Stimulated activated CD4-positive, alpha-beta T cell treated with anti-CD3 and anti-CD28 coated beads, Interleukin-1b, Interleukin-23, amount 100 ng/mL, for 24 hours (primary cell): ENCODE measurements at regions not wholly inside any gene's neighbourhood (a gene's known extent, or its start where the extent isn't known, plus 50 kb on each side); places are given as distances from the start of the nearest gene placed in this dataset.

ENCODE experiments used
- DNase-seq, 4 experiments: peaks; one replicate each; pipeline ENCODE4 v3.0.0-alpha.2; 2020; ENCODE audit warnings: low read depth in 4 of 4, low spot score in 1 of 4

GRCh38 chr10:75294866-75295701 is 59.3 kb upstream of the COMTD1 start:
- peak; percentile 38 to 60 (median 44) for DNase-seq

DNA sequence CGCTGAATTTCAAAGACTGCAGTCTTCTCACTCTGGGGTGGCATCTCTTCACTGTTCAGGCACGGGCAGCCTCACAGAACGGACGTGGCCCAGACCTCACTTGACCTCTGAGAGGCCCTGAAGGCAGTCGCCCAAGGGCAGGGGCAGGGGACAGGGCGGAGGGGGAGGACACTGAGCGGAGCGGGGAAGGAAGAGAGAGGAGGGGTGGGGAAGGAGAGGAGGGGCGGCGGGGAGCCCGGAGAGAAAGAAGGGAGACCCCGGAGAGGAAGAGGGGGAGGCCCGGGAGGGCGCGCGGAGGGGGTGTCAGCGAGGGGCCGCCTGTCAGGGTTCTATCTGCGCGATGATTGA is 58.7 kb upstream of the COMTD1 start:
- no peak for DNase-seq

GRCh38 chr10:75294031-75294437 is 58.3 kb upstream of the COMTD1 start:
- no peak for DNase-seq

- DNase-seq, result no peak
These were observed 57.7 kb upstream of the COMTD1 start for GRCh38 chr10:75293446-75293820.

DNA sequence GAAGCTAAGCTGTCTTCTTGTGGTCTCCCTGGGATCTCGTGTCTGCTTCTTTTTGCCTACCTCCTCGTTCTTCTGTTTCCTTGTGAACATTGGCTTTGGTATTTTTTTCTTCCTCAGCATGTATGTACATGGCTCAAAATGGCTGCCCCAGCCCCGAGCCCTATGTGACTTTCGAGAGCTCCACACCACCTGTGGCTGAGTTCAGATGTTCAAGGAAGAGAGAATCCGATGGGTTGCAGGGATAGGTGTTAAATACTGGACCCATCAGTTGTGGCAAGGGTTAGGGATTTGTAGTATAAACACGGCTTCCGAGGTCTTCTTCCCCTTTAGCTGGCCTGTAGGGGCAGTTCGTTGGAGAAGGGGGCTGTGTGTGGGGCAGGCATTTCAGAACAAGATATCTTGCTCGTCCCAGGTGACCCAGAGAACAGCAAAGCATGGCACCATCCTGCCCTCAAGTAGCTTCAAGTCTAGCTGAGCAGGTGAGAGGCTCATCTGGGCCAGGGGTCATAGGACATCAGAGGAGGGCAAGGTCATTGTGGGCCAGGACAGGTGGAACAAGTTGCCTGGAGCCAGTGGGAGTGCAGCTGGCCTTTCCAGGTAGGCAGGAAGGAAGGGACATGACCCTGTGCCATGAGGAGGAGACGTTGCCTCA is 57.2 kb upstream of the COMTD1 start:
- DNase-seq, result no peak

DNA sequence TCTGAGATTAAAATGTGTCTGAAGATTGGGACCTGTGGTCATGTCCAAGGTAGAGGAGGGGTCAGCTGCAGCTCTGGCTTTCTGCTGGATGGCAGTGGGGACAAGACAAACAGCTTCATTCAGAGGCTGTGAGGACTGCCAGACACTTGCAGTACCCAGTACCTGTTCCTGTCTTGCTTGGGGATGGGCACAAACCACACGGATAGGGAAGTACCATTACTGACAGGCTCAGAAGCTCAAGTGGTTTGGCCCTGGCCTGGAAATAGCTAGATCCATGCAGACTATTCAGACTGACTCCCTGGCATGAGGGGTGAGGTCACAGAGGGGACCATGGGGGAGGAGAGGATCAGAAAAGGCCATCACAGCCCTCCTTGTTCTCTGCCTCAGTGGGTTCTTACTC is 56.0 kb upstream of the COMTD1 start:
- no peak for DNase-seq

DNA sequence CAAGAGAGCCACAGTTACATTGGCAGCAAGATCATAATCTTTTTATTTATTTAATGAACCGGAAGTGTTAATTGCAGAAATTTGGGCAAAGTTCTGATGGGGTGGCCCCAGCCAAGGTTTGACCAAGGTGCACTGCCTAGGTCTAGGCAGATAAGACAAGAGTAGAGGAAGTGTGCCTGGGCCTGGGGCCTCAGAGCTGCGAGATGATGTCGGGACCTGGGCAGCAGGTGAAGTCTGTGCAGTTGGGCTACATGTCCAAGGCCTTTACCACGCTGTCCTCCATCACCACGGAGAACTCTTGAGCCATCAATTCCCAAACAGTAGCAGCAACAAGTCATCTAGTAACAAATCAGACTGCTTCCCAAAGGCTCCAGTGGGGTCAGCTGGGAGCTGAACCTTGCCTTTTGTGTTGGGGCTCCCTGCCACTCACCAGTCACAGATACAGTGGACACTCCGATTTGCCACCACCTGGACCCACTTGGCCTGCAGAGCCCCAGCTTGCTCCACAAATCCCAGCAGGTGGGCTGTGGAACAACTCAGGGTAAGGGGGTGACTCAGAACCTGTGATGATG is 52.5 kb upstream of the COMTD1 start:
- DNase-seq, result no peak

GRCh38 chr10:75287697-75288096 is 51.9 kb upstream of the COMTD1 start:
- no peak for DNase-seq

DNA sequence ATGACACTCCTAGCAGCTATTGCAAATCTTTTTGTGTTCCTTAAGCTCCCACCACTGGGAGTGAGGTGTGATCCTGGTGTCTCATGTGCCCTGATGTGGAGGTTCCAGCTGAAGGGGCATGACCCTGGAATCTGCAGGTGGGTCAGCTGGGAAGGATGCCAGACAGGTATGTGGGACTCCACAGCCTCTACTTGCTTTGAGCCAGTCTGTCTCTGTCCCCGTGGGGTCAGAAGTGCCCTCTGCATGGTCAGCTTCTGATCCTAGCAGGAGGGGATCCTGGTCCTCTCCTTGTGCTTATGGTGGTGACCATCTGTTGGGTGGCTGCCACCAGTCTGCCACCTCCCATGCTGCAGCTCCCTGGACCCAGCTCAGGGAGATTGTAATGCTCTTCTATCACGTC is 51.1 kb upstream of the COMTD1 start:
- DNase-seq, result no peak
